Neural crest cell (in vitro differentiated cells): ENCODE measurements at regions not wholly inside any gene's neighbourhood (a gene's known extent, or its start where the extent isn't known, plus 50 kb on each side); places are given as distances from the start of the nearest gene placed in this dataset.

ENCODE experiments used
- DNase-seq: peaks from one replicate; pipeline ENCODE4 v3.0.0; 2021; ENCODE audit warnings: low read depth, mixed read lengths, low spot score
- H3K27ac Mint-ChIP-seq: one replicate; pipeline ENCODE4 v1.8.0; 2021; ENCODE audit warnings: mild to moderate bottlenecking, mixed read lengths; ENCODE audit not compliant: unreplicated experiment
- H3K27me3 Mint-ChIP-seq: 2 replicates; pipeline ENCODE4 v1.8.0; 2021; ENCODE audit warnings: low read depth, mild to moderate bottlenecking, mixed read lengths
- H3K36me3 Mint-ChIP-seq: 2 replicates; pipeline ENCODE4 v1.8.0; 2021; ENCODE audit warnings: low read depth, mild to moderate bottlenecking, mixed read lengths
- H3K4me1 Mint-ChIP-seq: 2 replicates; pipeline ENCODE4 v1.8.0; 2021; ENCODE audit warnings: mixed read lengths
- H3K4me3 Mint-ChIP-seq: one replicate; pipeline ENCODE4 v1.8.0; 2021; ENCODE audit warnings: mild to moderate bottlenecking, mixed read lengths
- H3K9me3 Mint-ChIP-seq: 2 replicates; pipeline ENCODE4 v1.8.0; 2021; ENCODE audit warnings: mixed read lengths
- CTCF ChIP-seq: fragments of 200-600 bp; sonication (generic); conservative IDR thresholded peaks from 2 replicates; pipeline ENCODE4 v1.5.0; 2021; ENCODE audit warnings: antibody characterized with exemption, mild to moderate bottlenecking

- DNase-seq, result no peak
- Mint-ChIP-seq H3K9me3 (no peaks in the 10 kb centered on the region), H3K36me3 (no peaks in the 10 kb centered on the region), H3K27ac (no peak overlapping the region), H3K27me3 (peaks cover 2% of the 10 kb centered on the region), H3K4me1 (peaks cover 5% of the 10 kb centered on the region), H3K4me3 (no peak overlapping the region)
- no peak for TF ChIP-seq CTCF
These were observed 91.3 kb downstream of the ENGASE start for GRCh38 chr17:79165756-79166473.

- H3K36me3 Mint-ChIP-seq, result no peaks in the 10 kb centered on the region
- H3K4me3 Mint-ChIP-seq, result no peak overlapping the region
- TF ChIP-seq CTCF, result no peak
- DNase-seq, result no peak
- H3K27ac Mint-ChIP-seq, result no peak overlapping the region
- H3K4me1 Mint-ChIP-seq, result peaks cover 5% of the 10 kb centered on the region
- peaks cover 2% of the 10 kb centered on the region for H3K27me3 Mint-ChIP-seq
- H3K9me3 Mint-ChIP-seq, result no peaks in the 10 kb centered on the region
These were observed 90.5 kb downstream of the ENGASE start for GRCh38 chr17:79164913-79165695.

GRCh38 chr17:79164408-79164807, 89.8 kb downstream of the ENGASE start:
- H3K4me1 Mint-ChIP-seq, result peaks cover 5% of the 10 kb centered on the region
- DNase-seq, result no peak
- no peaks in the 10 kb centered on the region for H3K36me3 Mint-ChIP-seq
- TF ChIP-seq CTCF, result no peak
- H3K27ac Mint-ChIP-seq, result no peak overlapping the region
- no peak overlapping the region for H3K4me3 Mint-ChIP-seq
- no peaks in the 10 kb centered on the region for H3K9me3 Mint-ChIP-seq
- no peaks in the 10 kb centered on the region for H3K27me3 Mint-ChIP-seq

- H3K36me3 Mint-ChIP-seq, result no peaks in the 10 kb centered on the region
- H3K9me3 Mint-ChIP-seq, result no peaks in the 10 kb centered on the region
- H3K27ac Mint-ChIP-seq, result no peak overlapping the region
- no peak for DNase-seq
- H3K4me3 Mint-ChIP-seq, result no peak overlapping the region
- TF ChIP-seq CTCF, result no peak
- H3K4me1 Mint-ChIP-seq, result peaks cover 5% of the 10 kb centered on the region
- no peaks in the 10 kb centered on the region for H3K27me3 Mint-ChIP-seq
These were observed 88.4 kb downstream of the ENGASE start for GRCh38 chr17:79163071-79163470.

GRCh38 chr17:79162012-79162963, 87.7 kb downstream of the ENGASE start:
- Mint-ChIP-seq H3K4me3 (no peak overlapping the region), H3K36me3 (no peaks in the 10 kb centered on the region), H3K27me3 (no peaks in the 10 kb centered on the region), H3K27ac (peak overlapping the region; percentile 57), H3K9me3 (no peaks in the 10 kb centered on the region), H3K4me1 (peaks cover 5% of the 10 kb centered on the region)
- no peak for DNase-seq
- TF ChIP-seq CTCF, result no peak
